IPS-18a (cell line): ENCODE measurements at regions not wholly inside any gene's neighbourhood (a gene's known extent, or its start where the extent isn't known, plus 50 kb on each side); places are given as distances from the start of the nearest gene placed in this dataset.

Source experiments
- H3K27ac ChIP-seq: one replicate; pipeline ENCODE4 v1.5.1; 2013; ENCODE audit warnings: low read length
- H3K27me3 ChIP-seq: one replicate; pipeline ENCODE4 v1.6.1; 2013; ENCODE audit warnings: mild to moderate bottlenecking, low read length; ENCODE audit not compliant: control insufficient read depth, insufficient read depth
- H3K36me3 ChIP-seq: one replicate; pipeline ENCODE4 v1.6.1; 2013; ENCODE audit warnings: low read depth, low read length; ENCODE audit not compliant: control insufficient read depth
- H3K4me1 ChIP-seq: one replicate; pipeline ENCODE4 v1.6.1; 2013; ENCODE audit warnings: low read depth, low read length; ENCODE audit not compliant: control insufficient read depth
- H3K4me3 ChIP-seq: one replicate; pipeline ENCODE4 v1.5.1; 2013; ENCODE audit warnings: low read length
- H3K9ac ChIP-seq: one replicate; pipeline ENCODE4 v1.6.1; 2013; ENCODE audit warnings: mild to moderate bottlenecking, low read length, moderate library complexity
- H3K9me3 ChIP-seq: one replicate; pipeline ENCODE4 v1.6.1; 2013; ENCODE audit warnings: low read depth, low read length; ENCODE audit not compliant: control insufficient read depth

DNA sequence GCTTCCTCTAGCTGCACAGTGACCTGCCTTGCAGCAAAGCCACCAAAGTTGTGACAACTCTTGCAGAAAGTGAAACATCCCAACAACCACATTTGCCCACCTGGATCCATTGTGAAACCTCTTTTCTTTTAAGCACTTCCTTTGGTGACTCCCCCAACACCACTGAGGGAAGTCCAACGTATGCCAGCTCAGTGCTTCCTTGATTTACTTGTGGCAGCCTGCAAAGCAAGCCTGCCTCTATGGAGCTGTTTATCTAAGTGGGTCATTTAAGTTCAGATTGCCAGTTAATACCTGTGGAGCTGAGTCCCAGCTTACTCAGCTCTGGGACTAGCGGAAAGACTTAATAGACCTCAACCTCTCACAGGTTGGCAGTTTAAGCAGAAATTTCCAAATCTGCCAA lies 230.8 kb upstream of the GHITM start:
- Histone ChIP-seq H3K27me3 (peaks cover 7% of the 10 kb centered on the region), H3K9ac (no peak overlapping the region), H3K4me1 (no peaks in the 10 kb centered on the region), H3K36me3 (no peaks in the 10 kb centered on the region), H3K27ac (no peak overlapping the region), H3K4me3 (no peak overlapping the region), H3K9me3 (no peaks in the 10 kb centered on the region)

DNA sequence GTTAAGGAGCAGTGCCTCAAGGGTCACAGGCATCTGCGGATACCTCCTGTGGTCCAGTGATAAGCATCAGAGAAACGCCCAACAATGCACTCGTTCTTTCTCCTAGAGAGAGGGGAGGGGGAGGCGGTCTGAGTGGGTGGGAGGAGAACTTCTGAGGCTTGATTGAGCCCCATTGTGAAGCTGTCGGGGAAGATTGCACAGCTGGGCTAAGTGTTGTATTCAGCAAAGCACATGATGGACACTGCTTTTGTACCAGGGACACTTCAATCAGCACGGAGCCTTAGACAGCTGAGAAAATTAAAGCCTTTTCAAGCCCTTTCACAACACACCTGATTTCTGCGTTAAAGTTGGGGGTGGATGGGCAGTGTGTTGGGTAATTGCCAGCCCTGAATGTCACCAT lies 230.3 kb upstream of the GHITM start:
- H3K4me3 ChIP-seq: no peak overlapping the region
- no peaks in the 10 kb centered on the region for H3K4me1 ChIP-seq
- H3K27ac ChIP-seq: no peak overlapping the region
- no peaks in the 10 kb centered on the region for H3K9me3 ChIP-seq
- H3K27me3 ChIP-seq: peaks cover 7% of the 10 kb centered on the region
- no peak overlapping the region for H3K9ac ChIP-seq
- H3K36me3 ChIP-seq: no peaks in the 10 kb centered on the region

DNA sequence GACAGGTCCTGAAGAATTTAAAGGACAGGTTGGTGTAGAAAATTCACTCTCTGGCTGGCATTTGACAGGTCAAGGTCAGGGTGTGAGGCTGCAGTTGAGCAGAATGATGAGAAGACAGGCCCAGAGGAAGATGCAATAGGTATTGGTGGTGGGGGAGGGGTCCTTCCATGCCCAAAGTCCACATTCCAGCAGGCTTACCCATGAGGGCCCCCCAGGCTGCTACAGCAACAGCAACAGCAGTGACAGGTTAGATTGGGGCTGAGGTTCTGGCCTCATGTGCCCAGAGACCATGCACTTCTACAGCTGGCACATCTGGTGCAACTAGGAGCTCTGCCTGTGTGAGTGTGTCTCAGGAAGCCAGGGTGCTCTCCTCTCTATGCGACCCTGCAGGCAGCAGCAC lies 223.5 kb upstream of the GHITM start:
- Histone ChIP-seq H3K4me1 (no peaks in the 10 kb centered on the region), H3K9me3 (no peaks in the 10 kb centered on the region), H3K27ac (no peak overlapping the region), H3K27me3 (peaks cover 15% of the 10 kb centered on the region), H3K36me3 (no peaks in the 10 kb centered on the region), H3K4me3 (no peak overlapping the region), H3K9ac (no peak overlapping the region)

DNA sequence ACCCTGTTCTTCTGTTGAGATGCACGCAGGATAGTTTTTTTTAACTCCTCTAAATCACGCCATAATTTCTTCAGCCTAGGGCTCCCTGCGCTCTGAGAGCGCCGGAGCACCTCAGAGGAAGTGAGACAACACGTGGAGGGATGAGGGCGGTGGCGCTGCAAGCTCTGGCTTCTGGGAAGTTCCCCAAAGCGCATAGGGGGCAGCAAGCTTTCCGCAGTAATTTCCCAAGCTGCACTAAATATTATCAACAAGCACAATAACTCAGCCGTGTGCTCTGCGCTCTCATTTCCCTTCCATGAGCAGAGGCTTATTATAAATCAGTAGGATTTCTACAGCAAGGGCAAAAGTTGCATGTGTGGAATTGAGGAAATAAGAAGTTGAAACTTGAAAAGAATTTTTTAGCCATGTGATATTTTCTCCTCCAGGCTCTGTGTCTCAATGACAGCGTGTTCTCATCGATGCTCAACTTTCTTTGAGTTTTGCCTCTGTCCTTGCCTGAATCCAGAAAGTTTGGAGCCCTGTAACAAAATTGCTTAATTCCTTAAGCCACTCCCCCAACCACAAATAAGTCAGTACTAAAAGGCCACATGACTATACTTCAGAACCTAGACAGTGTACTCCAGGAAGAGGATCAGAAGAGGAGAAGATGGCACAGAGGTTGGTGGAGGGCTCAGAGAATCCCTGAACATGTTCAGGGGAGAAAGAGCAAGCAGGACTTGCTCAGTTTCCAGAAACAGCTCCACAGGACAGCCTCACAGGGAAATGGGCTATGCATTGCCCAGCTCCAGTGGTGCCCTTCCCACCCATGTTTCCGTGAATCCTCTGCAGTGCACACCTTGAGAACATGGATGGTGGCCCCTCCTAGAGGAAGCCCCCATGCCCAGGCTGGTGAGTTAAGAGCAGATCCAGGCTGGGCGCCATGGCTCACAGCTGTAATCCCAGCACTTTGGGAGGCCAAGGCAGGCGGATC lies 221.5 kb upstream of the GHITM start:
- no peaks in the 10 kb centered on the region for H3K9me3 ChIP-seq
- H3K4me3 ChIP-seq: no peak overlapping the region
- H3K9ac ChIP-seq: no peak overlapping the region
- H3K27me3 ChIP-seq: peaks cover 10% of the 10 kb centered on the region
- no peaks in the 10 kb centered on the region for H3K36me3 ChIP-seq
- no peak overlapping the region for H3K27ac ChIP-seq
- H3K4me1 ChIP-seq: no peaks in the 10 kb centered on the region

DNA sequence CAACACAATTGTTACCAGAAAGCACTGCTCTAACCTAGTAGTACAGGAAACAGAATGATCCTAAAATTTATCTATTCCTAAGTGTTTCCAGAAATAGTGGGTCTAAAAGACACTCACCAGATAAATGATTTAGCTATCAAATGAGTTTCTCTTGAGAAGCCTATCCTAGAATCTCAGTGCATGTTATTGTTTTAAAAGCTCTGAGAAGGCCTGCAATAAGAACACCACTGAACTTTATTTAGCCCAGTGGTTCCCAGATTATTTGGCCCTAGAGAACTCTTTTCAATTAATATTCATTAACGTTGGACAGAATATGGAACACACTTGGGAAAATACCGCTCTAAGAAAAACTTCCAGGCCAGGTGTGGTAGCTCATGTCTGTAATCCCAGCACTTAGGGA lies 220.1 kb upstream of the GHITM start:
- no peak overlapping the region for H3K9ac ChIP-seq
- H3K36me3 ChIP-seq: no peaks in the 10 kb centered on the region
- no peaks in the 10 kb centered on the region for H3K9me3 ChIP-seq
- H3K4me3 ChIP-seq: no peak overlapping the region
- H3K27me3 ChIP-seq: peaks cover 10% of the 10 kb centered on the region
- H3K27ac ChIP-seq: no peak overlapping the region
- H3K4me1 ChIP-seq: no peaks in the 10 kb centered on the region

DNA sequence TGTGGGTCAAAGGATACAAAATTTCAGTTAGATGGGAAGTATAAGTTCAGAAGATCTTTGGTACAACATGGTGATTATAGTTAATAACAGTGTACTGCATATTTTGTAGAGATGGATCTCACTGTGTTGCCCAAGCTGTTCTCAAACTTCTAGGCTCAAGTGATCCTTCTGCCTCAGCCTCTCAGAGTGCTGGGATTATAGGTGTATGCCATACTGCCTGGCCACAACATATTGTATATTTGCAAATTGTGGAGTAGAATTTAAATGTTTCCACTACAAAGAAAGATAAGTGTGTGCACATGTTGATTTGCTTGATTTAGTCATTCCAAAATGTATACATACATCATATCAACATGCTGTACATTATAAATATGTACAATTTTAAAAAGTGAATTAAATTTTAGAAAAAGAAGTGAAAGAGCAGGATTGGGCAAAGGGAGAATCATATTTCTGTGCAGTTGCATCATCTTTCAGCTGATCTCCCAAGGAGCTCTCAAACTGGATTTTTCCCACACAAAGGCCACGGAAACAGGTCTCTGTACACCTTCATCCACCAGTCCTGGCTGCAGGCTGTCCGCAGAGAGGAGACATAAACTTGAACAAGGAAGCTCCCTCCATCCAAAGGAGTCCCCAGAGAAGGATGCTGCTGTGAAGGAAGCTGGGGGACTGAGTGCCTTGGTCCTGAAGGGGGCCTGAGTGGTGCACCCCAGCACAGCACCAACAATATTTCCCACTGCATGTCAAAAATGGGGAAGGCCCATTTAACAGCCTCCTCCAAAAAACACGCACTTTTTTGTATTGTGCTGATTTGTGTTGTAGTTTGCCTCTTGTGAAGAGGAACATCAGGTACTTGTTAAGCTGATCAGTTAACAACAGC lies 217.1 kb upstream of the GHITM start:
- Histone ChIP-seq H3K4me1 (peaks cover 13% of the 10 kb centered on the region), H3K36me3 (no peaks in the 10 kb centered on the region)

DNA sequence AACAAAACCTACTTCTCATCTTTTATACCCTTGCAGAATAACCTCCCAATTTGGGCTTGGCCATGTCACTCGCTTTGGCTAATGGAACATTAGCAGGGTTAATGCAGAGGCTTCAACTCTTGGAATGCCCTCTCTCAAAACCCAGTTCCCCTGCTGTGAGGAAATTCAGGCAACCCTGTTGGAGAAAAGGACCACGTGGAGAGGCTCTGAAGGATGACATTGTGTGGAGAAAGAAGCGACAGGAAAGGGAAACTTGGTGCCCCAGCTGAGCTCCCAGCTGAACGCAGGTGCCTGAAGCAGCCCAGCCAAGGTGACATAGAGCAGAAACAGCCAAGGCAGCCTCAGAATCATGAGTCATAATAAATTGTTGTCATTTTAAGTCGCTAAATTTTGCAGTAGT lies 214.2 kb upstream of the GHITM start:
- H3K27me3 ChIP-seq: no peaks in the 10 kb centered on the region
- H3K9ac ChIP-seq: no peak overlapping the region
- no peaks in the 10 kb centered on the region for H3K36me3 ChIP-seq
- H3K4me3 ChIP-seq: no peak overlapping the region
- H3K4me1 ChIP-seq: peaks cover 21% of the 10 kb centered on the region
- no peak overlapping the region for H3K27ac ChIP-seq
- no peaks in the 10 kb centered on the region for H3K9me3 ChIP-seq

More for the DNA sequence above, 217.1 kb upstream of the GHITM start:
- Histone ChIP-seq H3K4me3 (no peak overlapping the region), H3K9me3 (no peaks in the 10 kb centered on the region), H3K9ac (no peak overlapping the region), H3K27me3 (peaks cover 4% of the 10 kb centered on the region), H3K27ac (no peak overlapping the region)

DNA sequence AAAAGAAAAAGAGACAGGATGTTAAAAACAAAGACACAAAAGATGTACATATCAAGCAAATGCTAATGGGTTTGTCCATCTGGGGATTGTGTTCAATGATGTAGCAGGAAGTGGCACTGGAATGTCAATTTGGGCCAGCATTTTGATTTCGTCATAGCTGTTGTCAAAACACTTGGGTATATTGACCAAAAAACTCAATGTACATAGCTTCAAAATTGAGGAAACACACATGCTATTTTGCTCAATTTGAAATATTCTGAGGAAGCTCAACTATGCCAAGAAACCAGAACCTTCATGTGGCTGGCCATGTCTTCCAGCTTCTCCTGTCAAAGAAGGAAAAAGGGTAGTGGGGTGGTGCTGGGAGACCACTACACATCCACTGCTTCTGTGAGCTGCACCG lies 212.7 kb upstream of the GHITM start:
- no peaks in the 10 kb centered on the region for H3K36me3 ChIP-seq
- no peaks in the 10 kb centered on the region for H3K9me3 ChIP-seq
- H3K27ac ChIP-seq: no peak overlapping the region
- peaks cover 21% of the 10 kb centered on the region for H3K4me1 ChIP-seq
- H3K4me3 ChIP-seq: no peak overlapping the region
- no peak overlapping the region for H3K9ac ChIP-seq
- no peaks in the 10 kb centered on the region for H3K27me3 ChIP-seq

DNA sequence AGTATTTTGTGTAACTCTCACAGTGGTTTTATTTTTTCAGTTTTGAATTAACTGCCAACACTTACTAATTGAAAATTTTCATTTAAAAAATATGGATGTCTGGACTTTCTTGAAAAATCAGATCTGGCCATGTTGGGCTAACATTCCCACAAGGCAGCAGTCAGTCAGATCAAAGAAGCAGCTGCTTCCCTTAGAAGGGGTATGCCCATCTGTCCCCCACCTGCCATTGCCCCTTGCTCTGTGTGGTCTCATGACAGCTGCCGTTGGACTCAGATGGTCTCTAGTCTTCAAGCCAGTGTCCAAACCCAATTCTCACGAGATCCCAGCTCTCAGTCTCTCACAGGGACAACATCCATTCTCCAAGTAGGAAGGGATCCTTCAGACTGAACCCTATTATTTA lies 212.1 kb upstream of the GHITM start:
- peaks cover 26% of the 10 kb centered on the region for H3K4me1 ChIP-seq
- H3K36me3 ChIP-seq: no peaks in the 10 kb centered on the region
- no peaks in the 10 kb centered on the region for H3K9me3 ChIP-seq
- H3K9ac ChIP-seq: no peak overlapping the region
- no peak overlapping the region for H3K4me3 ChIP-seq
- no peaks in the 10 kb centered on the region for H3K27me3 ChIP-seq
- H3K27ac ChIP-seq: no peak overlapping the region

DNA sequence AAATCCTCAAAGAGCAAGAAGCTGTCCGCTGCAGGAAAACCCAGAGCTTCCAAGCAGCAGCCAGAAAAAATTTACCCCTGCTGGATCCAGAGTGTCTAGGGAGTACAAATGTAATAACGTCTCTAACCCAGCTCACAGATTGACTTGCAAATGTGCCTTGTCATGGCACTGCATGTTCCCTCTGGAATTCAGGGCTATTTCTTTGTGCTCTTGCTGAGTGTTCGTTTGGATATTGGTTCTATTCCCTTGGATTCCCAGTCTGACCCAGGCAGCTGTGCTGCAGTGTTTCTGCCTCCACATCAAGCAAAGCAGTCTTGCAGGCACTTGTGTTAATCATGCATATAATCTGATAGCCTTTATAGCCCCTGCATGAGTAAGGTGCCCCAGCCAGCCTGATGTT lies 209.9 kb upstream of the GHITM start:
- no peaks in the 10 kb centered on the region for H3K9me3 ChIP-seq
- H3K4me1 ChIP-seq: peaks cover 26% of the 10 kb centered on the region
- no peak overlapping the region for H3K27ac ChIP-seq
- no peak overlapping the region for H3K4me3 ChIP-seq
- no peaks in the 10 kb centered on the region for H3K27me3 ChIP-seq
- no peak overlapping the region for H3K9ac ChIP-seq
- H3K36me3 ChIP-seq: no peaks in the 10 kb centered on the region

DNA sequence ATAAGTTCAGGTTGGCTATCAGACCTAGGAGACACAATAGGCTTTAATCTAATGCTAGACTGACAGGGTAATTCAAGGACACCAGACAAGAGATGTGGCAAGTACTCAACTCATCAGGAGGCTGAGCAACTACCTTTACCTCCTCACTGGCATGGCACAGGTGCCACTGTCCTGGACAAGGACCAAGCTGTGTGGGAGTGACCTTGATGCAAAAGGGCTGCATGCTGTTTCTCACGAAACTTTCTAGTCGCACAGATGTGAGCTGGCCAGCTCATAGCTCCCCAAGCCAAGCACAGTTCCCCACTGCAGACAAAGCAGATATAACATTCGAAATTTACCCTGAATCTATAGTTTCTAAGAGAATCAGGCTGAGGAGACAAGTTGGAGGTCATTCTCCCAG lies 207.6 kb upstream of the GHITM start:
- Histone ChIP-seq H3K4me3 (no peak overlapping the region), H3K4me1 (peaks cover 15% of the 10 kb centered on the region), H3K27ac (no peak overlapping the region), H3K9me3 (no peaks in the 10 kb centered on the region), H3K9ac (no peak overlapping the region), H3K27me3 (no peaks in the 10 kb centered on the region), H3K36me3 (no peaks in the 10 kb centered on the region)
